ENCODE measurements at regions not wholly inside any gene's neighbourhood (a gene's known extent, or its start where the extent isn't known, plus 50 kb on each side); places are given as distances from the start of the nearest gene placed in this dataset.

DNA sequence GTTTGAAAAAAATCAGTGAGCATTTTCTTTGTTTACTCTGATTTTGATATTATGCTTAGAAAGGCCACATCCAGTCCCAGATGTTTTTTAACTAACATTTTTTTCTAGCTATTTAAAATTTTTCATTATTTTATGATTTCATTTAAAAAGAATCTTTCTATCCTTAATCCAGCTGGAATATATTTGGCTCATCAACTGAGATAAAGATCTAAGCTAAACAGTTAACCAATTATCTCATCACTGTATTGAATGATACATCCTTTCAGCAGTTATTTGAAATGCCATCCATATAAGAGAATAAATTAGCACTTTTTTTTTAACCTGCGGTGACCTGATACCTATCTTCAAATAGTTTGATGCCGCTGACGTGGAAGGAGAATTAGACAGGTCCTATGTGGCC, 245.5 kb upstream of the COPS8 start:
- no peak for DNase-seq (ENCODE audit: extremely low read depth in 1 of 4, low spot score in 3 of 4)
- no peak overlapping the region for H3K4me2 ChIP-seq (ENCODE audit: insufficient read depth, low read length)
- FAIRE-seq, result no peak
- H3K9me3 ChIP-seq (replicated peaks; ENCODE audit: control insufficient read depth, insufficient read depth, low read depth, low read length), result no peaks in the 10 kb centered on the region
- no peaks in the 10 kb centered on the region for H3K4me1 ChIP-seq (replicated peaks in 1 of 2; ENCODE audit: control insufficient read depth in 2 of 2, insufficient read depth in 2 of 2, low read length in 2 of 2)
- ATAC-seq, result no peak
- H3K9ac ChIP-seq (ENCODE audit: insufficient read depth in 1 of 2, low read depth in 2 of 2, low read length in 2 of 2), result no peak overlapping the region
- no peak overlapping the region for H3K4me3 ChIP-seq
- no peaks in the 10 kb centered on the region for H3K9me1 ChIP-seq (ENCODE audit: control insufficient read depth, insufficient read depth, low read length)
- no peaks in the 10 kb centered on the region for H4K20me1 ChIP-seq (replicated peaks; ENCODE audit: control insufficient read depth, insufficient read depth, low read length)
- 0% methylated on average over 3 of the region's 3 CpGs for whole genome bisulfite sequencing (ENCODE audit: insufficient coverage, low coverage, missing lambda C conversion rate)
- intact Hi-C loops (cut with micrococcal nuclease), result no loop called here
- H3K36me3 ChIP-seq (ENCODE audit: control insufficient read depth, insufficient read depth, low read length), result no peaks in the 10 kb centered on the region
- no peak for TF ChIP-seq ARID1B (IDR thresholded peaks at IDR 0.05)
- no peak for TF ChIP-seq SMARCB1 (IDR thresholded peaks at IDR 0.05; ENCODE audit: insufficient read length, low read depth)
- no peaks in the 10 kb centered on the region for H3K27me3 ChIP-seq (ENCODE audit: control insufficient read depth in 2 of 2, insufficient read depth in 2 of 2, low read length in 2 of 2)
- no TSS peak for BruUV-seq (replicated peaks)
- POLR2A ChIA-PET, result no interaction called here
- CTCF ChIA-PET (ENCODE audit: low intra/inter-chr PET ratio), result interaction anchor here (0.6 kb wide), 1 partner anchor 387 kb away, joined by 3 read pairs; no protein-coding TSS in a partner anchor
- H3K79me2 ChIP-seq (ENCODE audit: control insufficient read depth, insufficient read depth, low read length), result no peaks in the 10 kb centered on the region
- H3K27ac ChIP-seq (ENCODE audit: extremely low read depth, low read depth, low read length), result no peak overlapping the region
- in situ Hi-C loops (cut with MboI), result no loop called here
- no peak overlapping the region for H2AFZ ChIP-seq (ENCODE audit: low read depth, low read length)

- ChIA-PET CTCF (ENCODE audit: low intra/inter-chr PET ratio) (interaction anchor here (0.6 kb wide), 1 partner anchor 388 kb away, joined by 3 read pairs; no protein-coding TSS in a partner anchor), POLR2A (no interaction called here)
- Histone ChIP-seq H3K36me3 (ENCODE audit: control insufficient read depth, insufficient read depth, low read length) (no peaks in the 10 kb centered on the region), H3K4me3 (no peak overlapping the region), H3K27ac (ENCODE audit: extremely low read depth, low read depth, low read length) (no peak overlapping the region), H3K9ac (ENCODE audit: insufficient read depth in 1 of 2, low read depth in 2 of 2, low read length in 2 of 2) (no peak overlapping the region), H3K9me1 (ENCODE audit: control insufficient read depth, insufficient read depth, low read length) (no peaks in the 10 kb centered on the region), H3K9me3 (replicated peaks; ENCODE audit: control insufficient read depth, insufficient read depth, low read depth, low read length) (no peaks in the 10 kb centered on the region), H3K27me3 (ENCODE audit: control insufficient read depth in 2 of 2, insufficient read depth in 2 of 2, low read length in 2 of 2) (no peaks in the 10 kb centered on the region), H4K20me1 (replicated peaks; ENCODE audit: control insufficient read depth, insufficient read depth, low read length) (no peaks in the 10 kb centered on the region), H3K4me2 (ENCODE audit: insufficient read depth, low read length) (no peak overlapping the region), H3K4me1 (replicated peaks in 1 of 2; ENCODE audit: control insufficient read depth in 2 of 2, insufficient read depth in 2 of 2, low read length in 2 of 2) (no peaks in the 10 kb centered on the region), H2AFZ (ENCODE audit: low read depth, low read length) (no peak overlapping the region), H3K79me2 (ENCODE audit: control insufficient read depth, insufficient read depth, low read length) (no peaks in the 10 kb centered on the region)
- DNase-seq (ENCODE audit: extremely low read depth in 1 of 4, low spot score in 3 of 4) (no peak), FAIRE-seq (no peak), ATAC-seq (no peak)
- intact Hi-C loops (cut with micrococcal nuclease) (no loop called here), in situ Hi-C loops (cut with MboI) (no loop called here)
- WGBS (ENCODE audit: insufficient coverage, low coverage, missing lambda C conversion rate), result 3% methylated on average over 7 of the region's 7 CpGs
- BruUV-seq (replicated peaks), result no TSS peak
- no peak for TF ChIP-seq FOXA3 (CRISPR knock-in tag; conservative IDR thresholded peaks at IDR 0.05 in 1 of 2, IDR thresholded peaks at IDR 0.05 in 1 of 2)
These were observed 244.8 kb upstream of the COPS8 start for GRCh38 chr2:236840857-236841256.

Data from K562 (cell line).